PC-9 (cell line): ENCODE measurements at regions not wholly inside any gene's neighbourhood (a gene's known extent, or its start where the extent isn't known, plus 50 kb on each side); places are given as distances from the start of the nearest gene placed in this dataset.

ENCODE experiments used
- BruUV-seq: library from RNA; stranded (reverse); fragments of 400-500 nt; replicated peaks from 2 replicates; lab custom pipeline; 2021; lab: Mats Ljungman, UMichigan
- CTCF ChIA-PET: fragments of 300-600 bp; sonication (Branson Sonifier 250); formaldehyde crosslinking; loops from one replicate; lab custom pipeline; 2022; ENCODE audit warnings: antibody characterized with exemption; lab: Charles Lee
- POLR2A ChIA-PET: fragments of 300-600 bp; sonication (Branson Sonifier 250); formaldehyde crosslinking; loops from one replicate; lab custom pipeline; 2022; ENCODE audit warnings: antibody characterized with exemption; ENCODE audit not compliant: unreplicated experiment; lab: Charles Lee
- DNase-seq, 2 experiments: peaks; one replicate each; pipeline versions ENCODE4 v3.0.0 to v3.0.0-alpha.2; 2015 to 2022; ENCODE audit warnings: mixed read lengths in 1 of 2
- H2AFZ ChIP-seq: fragments of 200-600 bp; sonication (generic); 2 replicates; pipeline ENCODE4 v1.8.1; 2017; ENCODE audit warnings: antibody characterized with exemption
- H3F3A ChIP-seq: fragments of 200-600 bp; sonication (generic); 2 replicates; pipeline ENCODE4 v1.8.1; 2017; ENCODE audit warnings: antibody characterized with exemption, mild to moderate bottlenecking, low read depth; ENCODE audit not compliant: insufficient read depth
- H3K27ac ChIP-seq: fragments of 200-600 bp; sonication (generic); 2 replicates; pipeline ENCODE4 v1.6.1; 2016; ENCODE audit warnings: mixed run types
- H3K27me3 ChIP-seq: fragments of 200-600 bp; sonication (generic); 2 replicates; pipeline ENCODE4 v1.6.1; 2016; ENCODE audit warnings: low read depth, mixed run types; ENCODE audit not compliant: insufficient read depth
- H3K36me3 ChIP-seq: fragments of 200-600 bp; sonication (generic); 2 replicates; pipeline ENCODE4 v1.6.1; 2016; ENCODE audit warnings: low read depth, mixed run types
- H3K4me1 ChIP-seq: fragments of 200-600 bp; sonication (generic); replicated peaks from 2 replicates; pipeline ENCODE4 v1.6.1; 2016; ENCODE audit warnings: mixed run types; ENCODE audit not compliant: insufficient read depth
- H3K4me2 ChIP-seq: fragments of 200-600 bp; sonication (generic); 2 replicates; pipeline ENCODE4 v1.6.1; 2017; ENCODE audit warnings: mixed run types
- H3K4me3 ChIP-seq: fragments of 200-600 bp; sonication (generic); 2 replicates; pipeline ENCODE4 v1.6.1; 2016; ENCODE audit warnings: mixed run types
- H3K79me2 ChIP-seq: fragments of 200-600 bp; sonication (generic); 2 replicates; pipeline ENCODE4 v1.6.1; 2017; ENCODE audit warnings: low read depth, mixed run types
- H3K9me2 ChIP-seq: fragments of 200-600 bp; sonication (generic); 2 replicates; pipeline ENCODE4 v1.8.1; 2017; ENCODE audit warnings: mild to moderate bottlenecking; ENCODE audit not compliant: insufficient read depth
- H3K9me3 ChIP-seq: fragments of 200-600 bp; sonication (generic); 2 replicates; pipeline ENCODE4 v1.8.1; 2016; ENCODE audit warnings: low read depth; ENCODE audit not compliant: insufficient read depth
- H4K20me1 ChIP-seq: fragments of 200-600 bp; sonication (generic); 2 replicates; pipeline ENCODE4 v1.8.1; 2017; ENCODE audit not compliant: insufficient read depth
- CTCF ChIP-seq: fragments of 200-600 bp; sonication (generic); conservative IDR thresholded peaks from 2 replicates; pipeline ENCODE4 v1.6.1; 2017; ENCODE audit warnings: mixed run types, antibody characterized with exemption, mild to moderate bottlenecking, moderate library complexity
- EZH2 ChIP-seq: fragments of 200-600 bp; sonication (generic); IDR thresholded peaks from 2 replicates; pipeline ENCODE4 v1.8.0; 2017; ENCODE audit warnings: antibody characterized with exemption, low read depth
- intact Hi-C: fragments of 100-400 bp; cut with micrococcal nuclease; formaldehyde crosslinking; loops from one replicate; pipeline ENCODE4 v1.10.0; 2022; ENCODE audit not compliant: unreplicated experiment

GRCh38 chr6:47094241-47094925, 52.3 kb upstream of the ADGRF1 start:
- no peaks in the 10 kb centered on the region for H4K20me1 ChIP-seq
- peak overlapping the region; percentile 46 for H3K4me2 ChIP-seq
- no peak overlapping the region for H2AFZ ChIP-seq
- DNase-seq: peak; percentile 78 to 97
- peaks cover 62% of the 10 kb centered on the region for H3K4me1 ChIP-seq
- no peaks in the 10 kb centered on the region for H3K36me3 ChIP-seq
- TF ChIP-seq CTCF: no peak
- TF ChIP-seq EZH2: no peak
- peaks cover 17% of the 10 kb centered on the region for H3K79me2 ChIP-seq
- H3K27me3 ChIP-seq: no peaks in the 10 kb centered on the region
- ChIA-PET CTCF (interaction anchor here (0.7 to 0.8 kb wide), 2 partner anchors 12 to 314 kb away, joined by 3 to 8 read pairs; no protein-coding TSS in a partner anchor), POLR2A (interaction anchor here (0.6 to 0.7 kb wide), 2 partner anchors 36 to 66 kb away, joined by 5 to 10 read pairs; no protein-coding TSS in a partner anchor)
- no peaks in the 10 kb centered on the region for H3K9me3 ChIP-seq
- H3K4me3 ChIP-seq: no peak overlapping the region
- H3F3A ChIP-seq: peaks cover 37% of the 10 kb centered on the region
- intact Hi-C loops: loop anchor here (1.0 to 10.0 kb wide), 4 partner anchors 48 to 310 kb away; no protein-coding TSS in a partner anchor
- no peaks in the 10 kb centered on the region for H3K9me2 ChIP-seq
- no TSS peak for BruUV-seq
- peak overlapping the region; percentile 95 for H3K27ac ChIP-seq

- no TSS peak for BruUV-seq
- peaks cover 17% of the 10 kb centered on the region for H3K79me2 ChIP-seq
- no peak overlapping the region for H3K4me3 ChIP-seq
- no peaks in the 10 kb centered on the region for H3K36me3 ChIP-seq
- POLR2A ChIA-PET: no interaction called here
- H3K9me3 ChIP-seq: no peaks in the 10 kb centered on the region
- H3K4me2 ChIP-seq: peak overlapping the region; percentile 46
- H3K27me3 ChIP-seq: no peaks in the 10 kb centered on the region
- H2AFZ ChIP-seq: peak overlapping the region; percentile 25; the same call in 1 of the 2 replicates
- peaks cover 37% of the 10 kb centered on the region for H3F3A ChIP-seq
- TF ChIP-seq CTCF: no peak
- TF ChIP-seq EZH2: no peak
- H4K20me1 ChIP-seq: no peaks in the 10 kb centered on the region
- intact Hi-C loops: loop anchor here (5.0 to 10.0 kb wide), 2 partner anchors 246 to 312 kb away; no protein-coding TSS in a partner anchor
- H3K9me2 ChIP-seq: no peaks in the 10 kb centered on the region
- peak overlapping the region; percentile 95 for H3K27ac ChIP-seq
- H3K4me1 ChIP-seq: peaks cover 54% of the 10 kb centered on the region
- CTCF ChIA-PET: interaction anchor here (0.6 kb wide), 1 partner anchor 262 kb away, joined by 7 read pairs; no protein-coding TSS in a partner anchor
- peak in 1 of 2 experiments; percentile 92 for DNase-seq
These were observed 51.0 kb upstream of the ADGRF1 start for GRCh38 chr6:47093169-47093568.

- no TSS peak for BruUV-seq
- Histone ChIP-seq H3K27ac (0 out of 2 replicates have a peak overlapping the region, but pooled peaks have one; percentile 95), H4K20me1 (no peaks in the 10 kb centered on the region), H3K27me3 (no peaks in the 10 kb centered on the region), H3K4me1 (peaks cover 45% of the 10 kb centered on the region), H3K79me2 (peaks cover 17% of the 10 kb centered on the region), H3K36me3 (no peaks in the 10 kb centered on the region), H2AFZ (no peak overlapping the region), H3K9me3 (no peaks in the 10 kb centered on the region), H3K9me2 (no peaks in the 10 kb centered on the region), H3K4me2 (no peak overlapping the region), H3F3A (peaks cover 37% of the 10 kb centered on the region), H3K4me3 (no peak overlapping the region)
- DNase-seq: no peak
- CTCF ChIA-PET: no interaction called here
- no peak for TF ChIP-seq EZH2
- no peak for TF ChIP-seq CTCF
- intact Hi-C loops: loop anchor here (5.0 to 10.0 kb wide), 2 partner anchors 245 to 313 kb away; no protein-coding TSS in a partner anchor
- POLR2A ChIA-PET: no interaction called here
These were observed 49.9 kb upstream of the ADGRF1 start for GRCh38 chr6:47091886-47092668.
